Stimulated activated naive CD8-positive, alpha-beta T cell treated with anti-CD3 and anti-CD28 coated beads, Interleukin-15, amount 100 ng/mL, for 72 hours (primary cell): ENCODE measurements at regions not wholly inside any gene's neighbourhood (a gene's known extent, or its start where the extent isn't known, plus 50 kb on each side); places are given as distances from the start of the nearest gene placed in this dataset.
"Not testable (repeated sequence)": the region's sequence is repeated elsewhere in the genome, so short reads cannot be mapped to it uniquely, and the experiment has no call there.

Experiments
- ATAC-seq: fragments of 150-1000 bp; cut with Tn5 transposase; 2 replicates; pipeline ENCODE4 v1.10.0; 2021; ENCODE audit warnings: mild to moderate bottlenecking, moderate library complexity
- DNase-seq, 2 donors: peaks; one replicate each; pipeline ENCODE4 v3.0.0; 2021 to 2022
- H3K27ac Mint-ChIP-seq, 2 donors: one replicate each; pipeline ENCODE4 v1.8.0; 2022; ENCODE audit warnings: mild to moderate bottlenecking in 2 of 2, mixed read lengths in 2 of 2, moderate library complexity in 2 of 2
- H3K27me3 Mint-ChIP-seq: one replicate; pipeline ENCODE4 v1.8.0; 2022; ENCODE audit warnings: mixed read lengths
- H3K4me1 Mint-ChIP-seq: one replicate; pipeline ENCODE4 v1.8.0; 2022; ENCODE audit warnings: mild to moderate bottlenecking, mixed read lengths
- H3K4me3 Mint-ChIP-seq, 2 donors: one replicate each; pipeline ENCODE4 v1.8.0; 2022; ENCODE audit warnings: mild to moderate bottlenecking in 2 of 2, mixed read lengths in 2 of 2, moderate library complexity in 1 of 2
- H3K9me3 Mint-ChIP-seq, 2 donors: one replicate each; pipeline ENCODE4 v1.8.0; 2022; ENCODE audit warnings: mixed read lengths in 2 of 2

DNA sequence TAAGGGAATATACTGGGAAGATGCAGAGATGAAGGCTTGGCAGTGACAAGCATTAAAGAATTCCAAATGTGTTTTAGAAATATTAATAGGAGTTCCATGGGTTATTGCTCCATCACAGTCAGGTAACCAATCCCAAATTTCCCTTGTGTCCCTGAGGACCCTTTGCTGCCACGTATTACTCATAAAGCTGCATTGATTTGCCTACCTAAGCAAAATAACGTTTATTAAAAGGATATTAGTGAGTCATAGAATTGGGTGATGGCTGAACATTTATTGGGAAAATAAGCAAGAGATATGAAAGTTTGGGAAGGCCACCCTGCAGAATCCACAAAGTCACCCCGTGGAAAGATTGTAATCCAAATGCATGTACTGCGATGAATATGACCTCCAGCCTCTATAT, 782.1 kb downstream of the RAPGEF2 start:
- DNase-seq = no peak
- Mint-ChIP-seq H3K4me1 (no peaks in the 10 kb centered on the region), H3K9me3 (no peaks in the 10 kb centered on the region), H3K27me3 (no peaks in the 10 kb centered on the region), H3K4me3 (no peak overlapping the region), H3K27ac (no peak overlapping the region)
- no peak for ATAC-seq

DNA sequence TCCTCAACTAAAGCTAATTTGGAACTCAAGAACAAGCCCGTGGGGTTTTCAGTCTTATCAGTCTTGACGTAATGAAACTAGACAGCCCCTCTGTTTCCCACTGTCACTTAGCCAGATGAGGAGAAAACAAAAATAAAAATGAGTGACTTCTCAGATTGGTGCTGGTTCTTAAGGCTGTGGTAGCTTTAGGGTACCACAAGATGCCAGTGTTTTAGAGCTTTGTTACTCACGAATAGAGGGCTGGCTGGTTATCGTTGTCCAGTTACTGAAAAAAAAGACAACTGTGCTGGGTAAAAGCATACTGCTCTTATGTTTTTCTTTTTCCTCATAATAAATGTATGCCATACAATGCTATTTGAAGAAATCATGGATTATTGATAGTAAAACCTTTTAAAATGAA, 796.7 kb downstream of the RAPGEF2 start:
- no peak overlapping the region for H3K27ac Mint-ChIP-seq

DNA sequence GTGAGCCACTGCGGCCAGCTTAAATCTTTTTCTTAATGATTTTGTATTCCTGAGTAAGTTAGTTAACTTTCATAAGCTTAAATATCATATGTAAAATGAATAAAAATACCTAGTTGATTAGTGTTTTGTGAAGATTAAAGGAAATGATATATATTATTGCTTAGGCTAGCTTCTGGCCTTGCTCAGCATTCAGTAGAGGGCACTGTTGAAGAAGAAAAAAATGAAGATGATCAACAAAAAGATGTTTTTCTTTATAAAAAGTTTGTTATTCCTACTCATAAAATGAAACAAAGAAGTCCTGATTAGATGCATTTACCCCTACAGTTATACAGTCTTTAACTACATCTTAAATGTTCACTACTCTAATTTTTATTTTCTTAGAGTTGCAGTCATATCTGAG, 797.7 kb downstream of the RAPGEF2 start:
- peaks cover 9 to 10% of the 10 kb centered on the region in 2 donors for H3K9me3 Mint-ChIP-seq
- H3K4me1 Mint-ChIP-seq = no peaks in the 10 kb centered on the region
- H3K27ac Mint-ChIP-seq = no peak overlapping the region
- ATAC-seq (no peak), DNase-seq (no peak)
- H3K4me3 Mint-ChIP-seq = no peak overlapping the region
- H3K27me3 Mint-ChIP-seq = no peaks in the 10 kb centered on the region

More for the DNA sequence above, 796.7 kb downstream of the RAPGEF2 start:
- no peak overlapping the region for H3K4me3 Mint-ChIP-seq
- no peaks in the 10 kb centered on the region for H3K27me3 Mint-ChIP-seq
- no peak for DNase-seq
- H3K4me1 Mint-ChIP-seq = no peaks in the 10 kb centered on the region
- peaks cover 10 to 15% of the 10 kb centered on the region in 2 donors for H3K9me3 Mint-ChIP-seq
- no peak for ATAC-seq

DNA sequence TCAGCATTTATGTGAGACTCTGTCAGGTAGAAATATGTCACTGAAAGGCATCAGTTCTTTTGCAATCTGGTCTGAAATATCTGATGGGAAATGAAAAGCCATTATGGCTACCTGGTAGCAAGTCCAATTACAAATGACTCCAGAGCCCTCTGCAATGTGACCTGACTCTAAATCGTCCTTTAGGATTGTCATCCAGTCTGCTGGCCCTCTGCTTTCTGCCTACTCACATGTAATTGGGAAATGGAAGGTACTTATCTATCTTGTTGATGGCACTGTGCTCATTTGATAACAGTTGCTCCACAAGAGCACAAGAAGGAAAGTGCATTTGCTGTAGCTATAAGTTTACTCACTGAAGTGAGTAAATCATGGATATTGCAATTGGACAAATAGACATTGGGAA, 799.8 kb downstream of the RAPGEF2 start:
- no peak for ATAC-seq
- no peaks in the 10 kb centered on the region for H3K4me1 Mint-ChIP-seq
- no peak for DNase-seq
- peaks cover 6% of the 10 kb centered on the region in 2 donors for H3K9me3 Mint-ChIP-seq
- no peaks in the 10 kb centered on the region for H3K27me3 Mint-ChIP-seq
- H3K27ac Mint-ChIP-seq = no peak overlapping the region
- no peak overlapping the region for H3K4me3 Mint-ChIP-seq

DNA sequence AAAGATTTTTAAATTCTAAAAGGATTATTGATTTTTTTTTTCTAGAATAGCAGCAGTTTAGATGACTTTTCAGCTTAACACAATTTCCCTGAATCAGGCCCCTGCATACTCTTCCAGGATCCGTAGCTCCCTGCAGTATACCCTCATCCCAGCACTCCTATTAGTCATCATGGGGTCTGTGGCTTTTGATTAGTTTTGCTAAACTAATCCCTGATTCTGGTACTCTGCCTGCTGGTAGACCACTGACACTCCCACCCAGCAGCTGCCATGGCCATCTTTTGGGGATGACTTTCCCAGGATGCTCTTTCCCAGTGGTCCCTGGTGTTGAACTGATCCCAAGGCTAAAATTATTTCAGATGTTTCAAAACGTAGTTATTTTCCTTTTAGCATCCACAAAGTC, 802.0 kb downstream of the RAPGEF2 start:
- Mint-ChIP-seq H3K4me3 (no peak overlapping the region), H3K4me1 (no peaks in the 10 kb centered on the region), H3K9me3 (peaks cover 0 to 13% of the 10 kb centered on the region in 2 donors), H3K27me3 (no peaks in the 10 kb centered on the region), H3K27ac (no peak overlapping the region)
- ATAC-seq (no peak), DNase-seq (no peak)

DNA sequence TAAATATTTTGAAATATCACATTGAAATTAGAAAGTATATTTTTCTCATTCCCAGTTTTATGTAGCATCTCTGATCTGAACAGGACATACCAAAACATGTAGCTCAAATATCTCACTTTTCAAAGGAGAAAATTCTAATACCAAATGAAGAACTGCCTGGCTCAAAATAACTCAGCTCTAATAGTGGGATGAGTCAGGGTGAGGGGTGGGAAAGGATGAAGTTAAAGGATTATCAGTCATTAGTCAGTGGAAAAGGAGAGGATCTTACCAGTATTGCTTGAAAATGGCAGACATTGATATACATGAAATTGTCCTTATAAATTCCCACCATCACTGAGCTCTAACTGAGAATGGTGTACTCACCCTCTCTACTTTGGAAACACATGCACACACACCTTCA, 803.2 kb downstream of the RAPGEF2 start:
- no peaks in the 10 kb centered on the region for H3K27me3 Mint-ChIP-seq
- H3K4me3 Mint-ChIP-seq = no peak overlapping the region
- ATAC-seq (no peak), DNase-seq (no peak)
- H3K4me1 Mint-ChIP-seq = no peaks in the 10 kb centered on the region
- H3K9me3 Mint-ChIP-seq = peaks cover 0 to 13% of the 10 kb centered on the region in 2 donors
- H3K27ac Mint-ChIP-seq = no peak overlapping the region

DNA sequence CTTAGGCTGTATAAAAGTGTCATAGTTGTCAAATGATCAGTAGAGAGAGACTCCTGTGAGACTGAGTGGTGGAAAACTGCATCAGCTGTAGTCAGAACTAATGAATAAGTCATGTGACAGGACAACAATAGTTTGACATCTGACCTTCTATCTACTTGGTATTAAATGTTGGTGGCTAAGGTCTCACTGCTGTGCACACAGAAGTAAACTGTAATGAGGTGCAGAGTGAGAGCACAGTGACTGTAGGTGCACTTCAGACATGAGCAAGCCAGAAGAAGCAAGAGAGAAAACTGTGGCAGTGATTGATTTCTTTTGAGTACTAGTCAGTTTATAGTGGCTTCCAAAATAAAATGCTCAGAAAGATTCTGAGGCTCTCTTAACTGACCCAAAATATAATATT, 803.6 kb downstream of the RAPGEF2 start:
- Mint-ChIP-seq H3K27ac (no peak overlapping the region), H3K9me3 (peaks cover 0 to 13% of the 10 kb centered on the region in 2 donors)

DNA sequence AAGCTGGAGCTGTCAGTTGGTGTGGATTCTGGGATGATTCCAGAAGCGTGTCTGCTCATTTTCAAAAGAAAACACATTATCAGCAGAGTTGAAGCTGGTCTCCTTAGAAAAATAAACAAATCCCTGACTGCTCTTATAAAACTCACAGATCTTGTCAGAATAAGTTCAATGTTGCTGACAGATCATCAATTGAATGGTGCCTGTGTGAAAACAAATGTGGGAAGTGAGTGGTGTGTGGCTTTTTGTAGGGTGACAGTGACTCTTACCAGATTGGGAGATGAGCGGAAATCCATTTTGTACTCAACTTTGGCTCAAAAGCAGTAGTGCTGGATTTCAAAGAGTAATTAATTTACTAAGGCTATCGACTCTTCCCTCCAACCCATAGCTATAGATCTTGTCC, 807.8 kb downstream of the RAPGEF2 start:
- no peak overlapping the region for H3K27ac Mint-ChIP-seq
- DNase-seq = no peak
- H3K4me1 Mint-ChIP-seq = no peaks in the 10 kb centered on the region
- H3K9me3 Mint-ChIP-seq = peaks cover 0 to 13% of the 10 kb centered on the region in 2 donors
- no peak for ATAC-seq
- H3K27me3 Mint-ChIP-seq = no peaks in the 10 kb centered on the region
- H3K4me3 Mint-ChIP-seq = no peak overlapping the region

More for the DNA sequence above, 803.6 kb downstream of the RAPGEF2 start:
- Mint-ChIP-seq H3K4me3 (no peak overlapping the region), H3K4me1 (no peaks in the 10 kb centered on the region), H3K27me3 (no peaks in the 10 kb centered on the region)
- DNase-seq (no peak), ATAC-seq (no peak)

DNA sequence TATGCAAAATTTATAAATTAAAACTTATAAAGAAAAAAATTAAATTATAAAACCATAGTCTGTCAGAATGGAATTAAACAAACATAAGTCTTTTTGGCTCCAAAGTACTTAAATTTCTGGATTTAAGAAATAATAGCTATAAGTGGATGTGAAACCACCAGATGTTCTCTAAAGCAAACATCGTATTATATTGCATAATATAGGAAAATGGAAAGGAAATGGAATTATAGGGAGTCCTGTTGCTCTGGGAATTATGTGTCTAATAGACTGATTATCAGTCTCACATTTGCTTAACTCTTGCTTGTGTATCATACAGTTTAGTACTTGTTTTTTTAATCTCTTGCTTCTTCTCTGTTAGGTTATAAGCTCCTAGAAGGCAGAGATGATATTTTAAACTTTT, 819.2 kb downstream of the RAPGEF2 start:
- no peak for ATAC-seq
- Mint-ChIP-seq H3K27me3 (no peaks in the 10 kb centered on the region), H3K27ac (no peak overlapping the region), H3K4me3 (no peak overlapping the region), H3K9me3 (peaks cover 14 to 28% of the 10 kb centered on the region in 2 donors), H3K4me1 (no peaks in the 10 kb centered on the region)
- DNase-seq = no peak

DNA sequence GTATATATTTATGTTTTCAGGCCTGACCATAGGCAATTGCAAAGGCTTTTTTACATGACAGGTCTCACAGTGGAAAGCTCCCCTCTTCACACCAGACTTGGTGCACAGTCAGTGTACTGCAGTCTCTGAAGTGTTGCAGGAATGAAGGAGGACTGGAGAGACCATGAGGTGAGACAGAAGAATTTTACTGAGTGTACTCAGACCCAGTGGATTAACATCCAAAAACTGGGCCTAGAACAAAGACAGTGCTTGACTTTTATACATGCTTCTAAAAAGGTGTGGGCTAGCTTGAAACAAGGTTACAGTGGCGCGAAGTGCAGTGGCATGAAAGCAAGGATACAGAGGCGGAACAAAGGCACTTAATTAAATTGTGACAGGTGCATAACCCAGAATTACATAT, 822.9 kb downstream of the RAPGEF2 start:
- no peak overlapping the region for H3K27ac Mint-ChIP-seq
- no peak overlapping the region for H3K4me3 Mint-ChIP-seq
- H3K9me3 Mint-ChIP-seq = peaks cover 11 to 26% of the 10 kb centered on the region in 2 donors
- H3K27me3 Mint-ChIP-seq = no peaks in the 10 kb centered on the region
- ATAC-seq (no peak), DNase-seq (no peak)
- no peaks in the 10 kb centered on the region for H3K4me1 Mint-ChIP-seq

DNA sequence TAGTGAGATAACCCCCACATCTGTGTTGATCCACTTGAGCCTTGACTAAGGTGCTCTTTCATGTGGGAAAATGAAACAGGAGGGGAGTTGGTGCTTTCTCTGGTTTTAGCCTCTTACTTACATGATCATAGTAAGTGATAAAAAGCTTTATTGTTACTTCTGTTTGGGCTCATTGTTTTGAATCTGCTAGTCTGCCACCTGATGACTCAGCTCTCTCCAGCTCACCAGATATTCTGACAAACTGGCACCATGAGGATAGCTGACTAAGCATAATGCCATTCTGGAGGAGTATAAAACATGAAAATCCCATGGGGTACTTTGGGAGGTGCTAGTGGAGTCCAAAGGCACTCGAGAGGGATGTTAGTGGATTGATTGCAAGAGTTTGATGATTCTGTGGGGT, 824.0 kb downstream of the RAPGEF2 start:
- no peak for DNase-seq
- Mint-ChIP-seq H3K9me3 (peaks cover 15 to 32% of the 10 kb centered on the region in 2 donors), H3K27ac (no peak overlapping the region), H3K4me1 (no peaks in the 10 kb centered on the region), H3K27me3 (no peaks in the 10 kb centered on the region), H3K4me3 (no peak overlapping the region)
- no peak for ATAC-seq

DNA sequence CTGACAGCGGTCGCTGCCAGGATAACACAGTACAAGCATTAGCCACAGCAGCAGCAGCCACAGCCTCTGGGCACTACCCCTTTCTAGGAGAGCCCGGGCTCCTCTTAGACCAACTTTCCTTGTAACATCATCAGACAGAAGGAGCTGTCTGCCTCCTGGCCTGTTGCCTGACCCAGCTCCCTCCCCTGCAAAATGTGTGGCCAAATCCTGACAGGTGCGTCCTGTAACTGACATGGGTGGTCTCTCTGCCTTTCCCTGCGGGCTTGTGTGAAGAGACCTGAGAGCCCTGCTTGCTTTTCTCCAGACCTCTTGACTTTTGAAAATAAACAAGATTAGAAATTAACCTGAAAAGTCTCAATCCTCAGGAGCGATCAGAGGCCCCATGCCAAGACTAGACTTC, 824.9 kb downstream of the RAPGEF2 start:
- peaks cover 19 to 37% of the 10 kb centered on the region in 2 donors for H3K9me3 Mint-ChIP-seq
- no peaks in the 10 kb centered on the region for H3K27me3 Mint-ChIP-seq
- ATAC-seq = peak; percentile 33

DNA sequence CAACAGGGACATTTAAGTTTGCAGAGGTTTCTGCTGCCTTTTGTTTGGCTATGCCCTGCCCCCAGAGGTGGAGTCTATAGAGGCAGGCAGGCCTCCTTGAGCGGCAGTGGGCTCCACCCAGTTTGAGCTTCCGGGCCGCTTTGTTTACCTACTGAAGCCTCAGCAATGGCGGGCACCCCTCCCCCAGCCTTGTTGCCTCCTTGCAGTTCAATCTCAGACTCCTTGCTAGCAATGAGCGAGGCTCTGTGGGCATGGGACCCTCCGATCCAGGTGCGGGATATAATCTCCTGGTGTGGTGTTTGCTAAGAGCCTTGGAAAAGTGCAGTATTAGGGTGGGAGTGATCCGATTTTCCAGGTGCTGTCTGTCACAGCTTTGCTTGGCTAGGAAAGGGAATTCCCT, 831.7 kb downstream of the RAPGEF2 start:
- not testable (repeated sequence) for H3K4me1 Mint-ChIP-seq, ATAC-seq, DNase-seq, H3K27ac Mint-ChIP-seq, H3K27me3 Mint-ChIP-seq, H3K4me3 Mint-ChIP-seq
- H3K9me3 Mint-ChIP-seq = peaks cover 14 to 27% of the 10 kb centered on the region in 2 donors

More for the DNA sequence above, 824.9 kb downstream of the RAPGEF2 start:
- Mint-ChIP-seq H3K4me1 (no peaks in the 10 kb centered on the region), H3K4me3 (no peak overlapping the region), H3K27ac (no peak overlapping the region)
- DNase-seq = no peak

DNA sequence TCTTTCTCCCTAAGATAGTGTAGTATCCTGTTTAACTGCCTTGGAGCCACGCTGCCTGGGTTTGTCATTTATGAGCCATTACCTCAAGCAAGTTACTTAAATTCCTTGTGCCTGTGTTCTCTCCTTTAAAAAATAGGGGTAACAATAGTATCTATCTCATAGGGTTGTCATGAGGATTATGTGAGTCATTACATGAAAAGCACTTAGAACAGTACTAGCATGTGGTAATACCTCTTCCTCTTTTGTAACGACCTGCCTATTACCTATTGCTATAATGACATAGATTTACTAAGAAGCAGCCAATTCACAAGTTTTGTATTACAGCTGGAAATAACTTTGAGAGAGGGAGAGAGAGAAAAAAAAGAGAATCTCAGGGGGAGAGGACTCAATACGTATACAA, 834.7 kb downstream of the RAPGEF2 start:
- H3K4me3 Mint-ChIP-seq = no peak overlapping the region
- no peaks in the 10 kb centered on the region for H3K4me1 Mint-ChIP-seq
- H3K9me3 Mint-ChIP-seq = peaks cover 6 to 17% of the 10 kb centered on the region in 2 donors
- no peak overlapping the region for H3K27ac Mint-ChIP-seq
- H3K27me3 Mint-ChIP-seq = no peaks in the 10 kb centered on the region
- no peak for ATAC-seq
- no peak for DNase-seq

DNA sequence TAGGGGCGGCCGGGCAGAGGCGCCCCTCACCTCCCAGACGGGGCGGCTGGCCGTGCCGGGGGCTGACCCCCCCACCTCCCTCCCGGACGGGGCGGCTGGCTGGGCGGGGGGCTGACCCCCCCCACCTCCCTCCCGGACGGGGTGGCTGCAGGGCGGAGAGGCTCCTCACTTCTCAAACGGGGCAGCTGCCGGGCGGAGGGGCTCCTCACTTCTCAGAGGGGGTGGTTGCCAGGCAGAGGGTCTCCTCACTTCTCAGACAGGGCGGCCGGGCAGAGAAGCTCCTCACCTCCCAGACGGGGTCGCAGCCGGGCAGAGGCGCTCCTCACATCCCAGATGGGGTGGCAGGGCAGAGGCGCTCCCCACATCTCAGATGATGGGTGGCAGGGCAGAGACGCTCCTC, 836.8 kb downstream of the RAPGEF2 start:
- ATAC-seq, H3K4me3 Mint-ChIP-seq, H3K27me3 Mint-ChIP-seq, H3K27ac Mint-ChIP-seq, H3K4me1 Mint-ChIP-seq, H3K9me3 Mint-ChIP-seq, DNase-seq: not testable (repeated sequence)

DNA sequence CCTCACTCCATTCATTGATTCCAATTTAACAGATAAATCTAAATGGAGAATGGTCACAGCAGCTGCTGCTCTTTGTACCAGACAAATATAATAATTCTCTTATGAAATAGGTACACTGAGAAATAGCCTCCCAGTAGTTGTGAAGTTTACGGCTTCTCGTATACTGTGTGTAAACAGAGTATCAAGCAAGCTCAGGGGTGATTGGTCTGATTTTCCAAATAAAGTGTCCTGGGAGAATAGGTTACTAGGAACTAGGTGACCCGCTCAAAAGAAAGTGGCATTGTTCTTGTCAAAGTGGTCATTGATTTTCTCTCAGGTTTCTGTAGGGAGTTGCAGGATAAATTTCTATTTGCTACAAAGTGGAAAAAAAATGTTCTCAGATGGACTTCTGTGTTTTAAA, 838.2 kb downstream of the RAPGEF2 start:
- DNase-seq (no peak), ATAC-seq (no peak)
- no peaks in the 10 kb centered on the region for H3K27me3 Mint-ChIP-seq
- H3K9me3 Mint-ChIP-seq = peaks cover 0 to 2% of the 10 kb centered on the region in 2 donors
- H3K4me3 Mint-ChIP-seq = no peak overlapping the region
- H3K4me1 Mint-ChIP-seq = no peaks in the 10 kb centered on the region
- H3K27ac Mint-ChIP-seq = no peak overlapping the region

DNA sequence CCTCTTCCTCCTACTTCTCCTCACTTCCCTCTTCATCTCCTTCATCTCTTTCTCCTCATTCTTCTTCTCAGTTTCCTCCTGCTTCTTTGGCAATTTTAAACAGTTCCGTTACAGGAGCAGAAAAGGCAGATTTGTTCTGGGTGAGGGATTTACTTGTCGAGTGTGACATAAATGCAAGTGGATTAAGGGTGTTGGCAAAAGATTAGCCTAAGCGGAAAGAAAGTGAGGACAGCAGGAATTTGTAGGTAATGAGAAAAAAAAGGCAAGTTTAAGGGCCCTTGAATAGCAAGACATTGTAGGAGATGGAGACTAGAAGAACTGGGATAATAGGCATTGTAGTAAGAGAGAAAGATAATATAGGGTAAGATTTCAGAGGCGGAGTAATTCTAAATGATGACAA, 841.6 kb downstream of the RAPGEF2 start:
- ATAC-seq = no peak
- H3K27me3 Mint-ChIP-seq = no peaks in the 10 kb centered on the region

More for the DNA sequence above, 841.6 kb downstream of the RAPGEF2 start:
- Mint-ChIP-seq H3K9me3 (no peaks in the 10 kb centered on the region), H3K27ac (no peak overlapping the region), H3K4me1 (no peaks in the 10 kb centered on the region), H3K4me3 (no peak overlapping the region)
- DNase-seq = no peak
